Panc1 (cell line): ENCODE measurements at regions not wholly inside any gene's neighbourhood (a gene's known extent, or its start where the extent isn't known, plus 50 kb on each side); places are given as distances from the start of the nearest gene placed in this dataset.

Source experiments
- ATAC-seq: fragments of 200-7000 bp; cut with Tn5 transposase; 2 replicates; pipeline ENCODE4 v1.9.1; 2020; ENCODE audit warnings: mild to moderate bottlenecking, moderate library complexity
- BruUV-seq: library from RNA; stranded (reverse); fragments of 400-500 nt; replicated peaks from 2 replicates; lab custom pipeline; 2021; lab: Mats Ljungman, UMichigan
- CTCF ChIA-PET: fragments of 300-600 bp; sonication (Branson Sonifier 250); formaldehyde crosslinking; loops from one replicate; lab custom pipeline; 2022; ENCODE audit warnings: antibody characterized with exemption; lab: Charles Lee
- POLR2A ChIA-PET: fragments of 300-600 bp; sonication (Branson Sonifier 250); formaldehyde crosslinking; loops from one replicate; lab custom pipeline; 2022; ENCODE audit warnings: antibody characterized with exemption; lab: Charles Lee
- DNase-seq: peaks from one replicate; pipeline ENCODE4 v3.0.0-alpha.2; 2010; ENCODE audit warnings: low read depth, low spot score
- H3K27ac ChIP-seq: 2 replicates; pipeline ENCODE4 v1.5.1; 2011; ENCODE audit warnings: mild to moderate bottlenecking, low read length, inconsistent platforms
- H3K27me3 ChIP-seq: fragments of 200-500 bp; sonication (Bioruptor generic); 2 replicates; pipeline ENCODE4 v1.6.0; 2014; ENCODE audit warnings: low read length, inconsistent platforms; ENCODE audit not compliant: control insufficient read depth, insufficient read depth
- H3K36me3 ChIP-seq: fragments of 200-500 bp; sonication (Bioruptor generic); 2 replicates; pipeline ENCODE4 v1.5.1; 2014; ENCODE audit warnings: inconsistent platforms, mild to moderate bottlenecking, low read length, moderate library complexity; ENCODE audit not compliant: control insufficient read depth, insufficient read depth
- H3K4me1 ChIP-seq: 2 replicates; pipeline ENCODE4 v1.5.1; 2011; ENCODE audit warnings: inconsistent platforms, mild to moderate bottlenecking, low read length, moderate library complexity; ENCODE audit not compliant: control insufficient read depth, insufficient read depth
- H3K4me3 ChIP-seq, 2 experiments: 2 replicates each; pipeline ENCODE4 v1.5.1; 2011 to 2012; ENCODE audit warnings: low read depth in 2 of 2, low read length in 2 of 2, mild to moderate bottlenecking in 2 of 2, inconsistent platforms in 1 of 2, moderate library complexity in 1 of 2
- H3K9me3 ChIP-seq: fragments of 200-500 bp; sonication (Bioruptor generic); 2 replicates; pipeline ENCODE4 v1.5.1; 2014; ENCODE audit warnings: low read depth, mild to moderate bottlenecking, inconsistent platforms, low read length, moderate library complexity; ENCODE audit not compliant: control insufficient read depth, insufficient read depth
- CTCF ChIP-seq: fragments of 450-650 bp; IDR thresholded peaks from 2 replicates; pipeline ENCODE4 v1.5.1; 2017; ENCODE audit warnings: mild to moderate bottlenecking
- POLR2AphosphoS5 ChIP-seq: IDR thresholded peaks from 2 replicates; pipeline ENCODE4 v1.6.1; 2012; ENCODE audit warnings: mild to moderate bottlenecking, low read depth, low read length, moderate library complexity
- REST ChIP-seq, 2 experiments: IDR thresholded peaks; 2 replicates each; pipeline ENCODE4 v1.6.1; 2011 to 2012; ENCODE audit warnings: low read depth in 2 of 2, control low read depth in 1 of 2, low read length in 1 of 2, mild to moderate bottlenecking in 1 of 2, moderate library complexity in 1 of 2; ENCODE audit not compliant: insufficient read depth in 1 of 2
- SIN3A ChIP-seq: IDR thresholded peaks from 2 replicates; pipeline ENCODE4 v1.6.1; 2012; ENCODE audit warnings: low read depth, mild to moderate bottlenecking, low read length, moderate library complexity, borderline replicate concordance; ENCODE audit not compliant: insufficient read depth
- TCF7L2 ChIP-seq: IDR thresholded peaks from 2 replicates; pipeline ENCODE4 v1.6.1; 2011; ENCODE audit warnings: mild to moderate bottlenecking, low read depth, low read length, inconsistent platforms
- in situ Hi-C: cut with HindIII; loops from 2 replicates; pipeline ENCODE4 v1.10.0; 2016; ENCODE audit warnings: low sequenced_read_pairs, low pct_unique_long_range_greater_than_20kb
- intact Hi-C: fragments of 100-400 bp; cut with micrococcal nuclease; formaldehyde crosslinking; loops from one replicate; pipeline ENCODE4 v1.10.0; 2022; ENCODE audit not compliant: unreplicated experiment

- DNase-seq, result no peak
- Histone ChIP-seq H3K27me3 (no peaks in the 10 kb centered on the region), H3K27ac (no peak overlapping the region), H3K4me3 (no peak overlapping the region), H3K9me3 (no peaks in the 10 kb centered on the region), H3K4me1 (no peaks in the 10 kb centered on the region), H3K36me3 (no peaks in the 10 kb centered on the region)
- intact Hi-C loops, result no loop called here
- TF ChIP-seq SIN3A, result no peak
- TF ChIP-seq POLR2AphosphoS5, result no peak
- TF ChIP-seq CTCF, result no peak
- no peak for TF ChIP-seq REST (IDR thresholded peaks at IDR 0.05; ENCODE audit: insufficient read depth in 1 of 2, low read depth in 2 of 2, low read length in 1 of 2)
- TF ChIP-seq TCF7L2, result no peak
- in situ Hi-C loops, result no loop called here
- BruUV-seq, result no TSS peak
- POLR2A ChIA-PET, result no interaction called here
- ATAC-seq, result no peak
- CTCF ChIA-PET, result no interaction called here
Measured at GRCh38 chr1:72567521-72567920, 285.2 kb upstream of the NEGR1 start.

GRCh38 chr1:72564749-72565148 lies 282.4 kb upstream of the NEGR1 start:
- DNase-seq, result no peak
- no peaks in the 10 kb centered on the region for H3K4me1 ChIP-seq
- no peak for TF ChIP-seq SIN3A
- TF ChIP-seq CTCF, result no peak
- TF ChIP-seq POLR2AphosphoS5, result no peak
- no peak for TF ChIP-seq TCF7L2
- TF ChIP-seq REST (IDR thresholded peaks at IDR 0.05; ENCODE audit: insufficient read depth in 1 of 2, low read depth in 2 of 2, low read length in 1 of 2), result no peak
- POLR2A ChIA-PET, result no interaction called here
- H3K27me3 ChIP-seq, result no peaks in the 10 kb centered on the region
- no peak overlapping the region for H3K4me3 ChIP-seq
- H3K27ac ChIP-seq, result no peak overlapping the region
- H3K36me3 ChIP-seq, result no peaks in the 10 kb centered on the region
- ATAC-seq, result no peak
- no peaks in the 10 kb centered on the region for H3K9me3 ChIP-seq
- BruUV-seq, result no TSS peak
- intact Hi-C loops (no loop called here), in situ Hi-C loops (no loop called here)
- CTCF ChIA-PET, result no interaction called here
